K562 (cell line): ENCODE measurements at regions not wholly inside any gene's neighbourhood (a gene's known extent, or its start where the extent isn't known, plus 50 kb on each side); places are given as distances from the start of the nearest gene placed in this dataset.

ENCODE experiments used
- ELK3 ChIP-seq: fragments of 450-650 bp; formaldehyde crosslinking; IDR thresholded peaks from 2 replicates; pipeline ENCODE4 v1.4.0; 2020; ENCODE audit warnings: mild to moderate bottlenecking
- FOXA3 ChIP-seq, 2 experiments: fragments of 450-650 bp in 1 of 2; sonication (generic) in 1 of 2; formaldehyde crosslinking; IDR thresholded peaks in 1 of 2; conservative IDR thresholded peaks in 1 of 2; 2 replicates each; pipeline versions ENCODE4 v1.4.0 to v1.8.0; 2020 to 2022; ENCODE audit warnings: mild to moderate bottlenecking in 2 of 2, missing genetic modification reagents in 1 of 2
- JUN ChIP-seq, 2 experiments: sonication (generic) in 1 of 2; formaldehyde crosslinking in 1 of 2; IDR thresholded peaks; 2 replicates each; pipeline versions ENCODE4 v1.6.1 to v1.8.0; 2012 to 2022; ENCODE audit warnings: borderline replicate concordance in 2 of 2, mild to moderate bottlenecking in 2 of 2, improper control_type of control experiment in 1 of 2, low read depth in 1 of 2, low read length in 1 of 2, missing genetic modification reagents in 1 of 2
- JUND ChIP-seq, 2 experiments: IDR thresholded peaks; 2 replicates in 1 of 2; 3 replicates in 1 of 2; pipeline ENCODE4 v1.6.1; 2011; ENCODE audit warnings: borderline replicate concordance in 2 of 2, low read depth in 2 of 2, low read length in 2 of 2, improper control_type of control experiment in 1 of 2, missing biosample characterization in 1 of 2, missing genetic modification characterization in 1 of 2, missing genetic modification reagents in 1 of 2
- MCM7 ChIP-seq, 2 experiments: fragments of 450-650 bp; IDR thresholded peaks; 2 replicates each; pipeline ENCODE4 v1.6.1; 2016 to 2018
- MIER1 ChIP-seq: fragments of 450-650 bp; IDR thresholded peaks from 2 replicates; pipeline ENCODE4 v1.6.1; 2016; ENCODE audit warnings: antibody characterized with exemption, mild to moderate bottlenecking, low read depth
- PRPF4 ChIP-seq: fragments of 200-400 bp; formaldehyde crosslinking; IDR thresholded peaks from one replicate; pipeline ENCODE4 v1.6.1; 2017; ENCODE audit warnings: low read length, low read depth, mild to moderate bottlenecking; ENCODE audit not compliant: insufficient read depth, poor library complexity, severe bottlenecking
- ZBTB2 ChIP-seq: fragments of 450-650 bp; IDR thresholded peaks from 2 replicates; pipeline ENCODE4 v1.6.1; 2016; ENCODE audit warnings: antibody characterized with exemption
- ZNF347 ChIP-seq: fragments of 450-650 bp; formaldehyde crosslinking; IDR thresholded peaks from 2 replicates; pipeline ENCODE4 v1.4.0; 2020; ENCODE audit warnings: low read depth, mild to moderate bottlenecking, moderate library complexity
- ZNF639 ChIP-seq, 2 experiments: fragments of 200-800 bp in 1 of 2; sonication (Bioruptor generic) in 1 of 2; sonication (generic) in 1 of 2; formaldehyde crosslinking in 1 of 2; IDR thresholded peaks in 1 of 2; conservative IDR thresholded peaks in 1 of 2; 2 replicates each; pipeline versions ENCODE4 v1.5.0 to v1.6.1; 2016 to 2020; ENCODE audit warnings: missing compliant biosample characterization in 1 of 2, missing genetic modification characterization in 1 of 2, missing genetic modification reagents in 1 of 2
- ZNF668 ChIP-seq: fragments of 250-450 bp; sonication (Bioruptor Pico); IDR thresholded peaks from 2 replicates; pipeline ENCODE4 v1.8.0; 2022; ENCODE audit warnings: mild to moderate bottlenecking, inconsistent platforms

- TF ChIP-seq ZNF347 (CRISPR knock-in tag) = no peak
- TF ChIP-seq ZBTB2 = no peak
- TF ChIP-seq ZNF668 (CRISPR knock-in tag) = no peak
- no peak for TF ChIP-seq JUN (IDR thresholded peaks at IDR 0.05; ENCODE audit: borderline replicate concordance, low read depth, low read length)
- no peak for TF ChIP-seq JUN (CRISPR knock-in tag; IDR thresholded peaks at IDR 0.05; ENCODE audit: borderline replicate concordance)
- no peak for TF ChIP-seq PRPF4
- TF ChIP-seq MCM7 (IDR thresholded peaks at IDR 0.05) = 0 out of 4 replicates have a peak, but pooled peaks of 1 of the 2 experiments have one; percentile 54
- TF ChIP-seq ELK3 (CRISPR knock-in tag) = no peak
- no peak for TF ChIP-seq JUND (IDR thresholded peaks at IDR 0.05; ENCODE audit: borderline replicate concordance, low read depth, low read length)
- no peak for TF ChIP-seq JUND (tag; IDR thresholded peaks at IDR 0.05; ENCODE audit: borderline replicate concordance, low read depth, low read length)
- no peak for TF ChIP-seq FOXA3 (CRISPR knock-in tag; conservative IDR thresholded peaks at IDR 0.05 in 1 of 2, IDR thresholded peaks at IDR 0.05 in 1 of 2)
- no peak for TF ChIP-seq ZNF639 (CRISPR knock-in tag; conservative IDR thresholded peaks at IDR 0.05 in 1 of 2, IDR thresholded peaks at IDR 0.05 in 1 of 2)
- no peak for TF ChIP-seq MIER1
- TF ChIP-seq, all 486 proteins: peak for 3
Observed at GRCh38 chr7:117971556-117972244, 98.5 kb upstream of the CTTNBP2 start (continued).
